Loucy (cell line): ENCODE measurements at regions not wholly inside any gene's neighbourhood (a gene's known extent, or its start where the extent isn't known, plus 50 kb on each side); places are given as distances from the start of the nearest gene placed in this dataset.
"Not testable (repeated sequence)": the region's sequence is repeated elsewhere in the genome, so short reads cannot be mapped to it uniquely, and the experiment has no call there.

Experiments
- H2AFZ ChIP-seq: fragments of 200-600 bp; sonication (generic); 2 replicates; pipeline ENCODE4 v1.6.0; 2016; ENCODE audit warnings: antibody characterized with exemption, mild to moderate bottlenecking, low read length, moderate library complexity
- H3F3A ChIP-seq: fragments of 200-600 bp; 2 replicates; pipeline ENCODE4 v1.6.0; 2016; ENCODE audit warnings: antibody characterized with exemption, low read depth, mild to moderate bottlenecking
- H3K27me3 ChIP-seq: fragments of 200-600 bp; sonication (generic); 2 replicates; pipeline ENCODE4 v1.6.1; 2014; ENCODE audit warnings: low read length, mild to moderate bottlenecking; ENCODE audit not compliant: insufficient read depth, poor library complexity, severe bottlenecking
- H3K36me3 ChIP-seq: fragments of 200-600 bp; sonication (generic); 2 replicates; pipeline ENCODE4 v1.6.1; 2016; ENCODE audit warnings: low read length; ENCODE audit not compliant: insufficient read depth
- H3K4me1 ChIP-seq: fragments of 200-600 bp; sonication (generic); 2 replicates; pipeline ENCODE4 v1.5.1; 2014; ENCODE audit warnings: low read length, mild to moderate bottlenecking; ENCODE audit not compliant: insufficient read depth, poor library complexity, severe bottlenecking
- H3K4me2 ChIP-seq: fragments of 200-600 bp; sonication (generic); 2 replicates; pipeline ENCODE4 v1.6.0; 2014; ENCODE audit warnings: antibody characterized with exemption, low read length, low read depth, mild to moderate bottlenecking; ENCODE audit not compliant: poor library complexity, severe bottlenecking
- H3K4me3 ChIP-seq: fragments of 200-600 bp; sonication (generic); 2 replicates; pipeline ENCODE4 v1.5.1; 2014; ENCODE audit warnings: low read length, mild to moderate bottlenecking, mixed read lengths; ENCODE audit not compliant: poor library complexity, severe bottlenecking
- H3K79me2 ChIP-seq: fragments of 200-600 bp; sonication (generic); 2 replicates; pipeline ENCODE4 v1.6.1; 2014; ENCODE audit warnings: low read length; ENCODE audit not compliant: insufficient read depth
- H3K9ac ChIP-seq: fragments of 200-600 bp; sonication (generic); 2 replicates; pipeline ENCODE4 v1.6.0; 2014; ENCODE audit warnings: mild to moderate bottlenecking, low read depth, low read length, moderate library complexity; ENCODE audit not compliant: poor library complexity, severe bottlenecking
- H3K9me2 ChIP-seq: fragments of 200-600 bp; sonication (generic); replicated peaks from 2 replicates; pipeline ENCODE4 v1.6.1; 2016; ENCODE audit warnings: low read depth, low read length, mixed read lengths
- H3K9me3 ChIP-seq: fragments of 200-600 bp; sonication (generic); 2 replicates; pipeline ENCODE4 v1.6.1; 2014; ENCODE audit warnings: mild to moderate bottlenecking, antibody characterized with exemption, low read length, low read depth; ENCODE audit not compliant: insufficient read depth
- H4K20me1 ChIP-seq: fragments of 200-600 bp; sonication (generic); 2 replicates; pipeline ENCODE4 v1.6.0; 2014; ENCODE audit warnings: antibody characterized with exemption, low read length, mild to moderate bottlenecking; ENCODE audit not compliant: insufficient read depth, poor library complexity, severe bottlenecking
- CTCF ChIP-seq: fragments of 200-600 bp; sonication (generic); conservative IDR thresholded peaks from 2 replicates; pipeline ENCODE4 v1.5.1; 2014; ENCODE audit warnings: mild to moderate bottlenecking, antibody characterized with exemption, low read length
- EZH2phosphoT487 ChIP-seq: fragments of 200-600 bp; IDR thresholded peaks from 2 replicates; pipeline ENCODE4 v1.6.1; 2018; ENCODE audit warnings: antibody characterized with exemption, mild to moderate bottlenecking, moderate library complexity, borderline replicate concordance

- H3K9me2 ChIP-seq: no peaks in the 10 kb centered on the region
- H4K20me1 ChIP-seq: no peaks in the 10 kb centered on the region
- H3F3A ChIP-seq: no peaks in the 10 kb centered on the region
- no peaks in the 10 kb centered on the region for H3K4me1 ChIP-seq
- no peak overlapping the region for H3K9ac ChIP-seq
- H3K9me3 ChIP-seq: no peaks in the 10 kb centered on the region
- no peak overlapping the region for H3K4me2 ChIP-seq
- no peaks in the 10 kb centered on the region for H3K36me3 ChIP-seq
- no peaks in the 10 kb centered on the region for H3K79me2 ChIP-seq
- H3K27me3 ChIP-seq: no peaks in the 10 kb centered on the region
- H2AFZ ChIP-seq: no peak overlapping the region
- H3K4me3 ChIP-seq: no peak overlapping the region
- TF ChIP-seq CTCF (no peak), EZH2phosphoT487 (no peak)
Measured at GRCh38 chr5:23437011-23437410, 70.4 kb upstream of the PRDM9 start.

GRCh38 chr5:23433534-23434315 lies 73.7 kb upstream of the PRDM9 start:
- H3K27me3 ChIP-seq: no peaks in the 10 kb centered on the region
- no peak overlapping the region for H3K4me2 ChIP-seq
- no peaks in the 10 kb centered on the region for H3K4me1 ChIP-seq
- no peaks in the 10 kb centered on the region for H3F3A ChIP-seq
- no peak overlapping the region for H2AFZ ChIP-seq
- no peaks in the 10 kb centered on the region for H3K79me2 ChIP-seq
- H3K9me3 ChIP-seq: no peaks in the 10 kb centered on the region
- no peaks in the 10 kb centered on the region for H4K20me1 ChIP-seq
- H3K9me2 ChIP-seq: no peaks in the 10 kb centered on the region
- TF ChIP-seq CTCF (no peak), EZH2phosphoT487 (no peak)
- H3K4me3 ChIP-seq: no peak overlapping the region
- H3K9ac ChIP-seq: no peak overlapping the region
- no peaks in the 10 kb centered on the region for H3K36me3 ChIP-seq

- peaks cover 3% of the 10 kb centered on the region; the same call in 1 of the 2 replicates for H3K9me3 ChIP-seq
- H2AFZ ChIP-seq: no peak overlapping the region
- TF ChIP-seq EZH2phosphoT487 (no peak), CTCF (no peak)
- H3F3A ChIP-seq: no peaks in the 10 kb centered on the region
- no peaks in the 10 kb centered on the region for H4K20me1 ChIP-seq
- no peaks in the 10 kb centered on the region for H3K79me2 ChIP-seq
- no peak overlapping the region for H3K4me3 ChIP-seq
- H3K9ac ChIP-seq: no peak overlapping the region
- H3K4me2 ChIP-seq: no peak overlapping the region
- H3K27me3 ChIP-seq: no peaks in the 10 kb centered on the region
- no peaks in the 10 kb centered on the region for H3K4me1 ChIP-seq
- no peaks in the 10 kb centered on the region for H3K9me2 ChIP-seq
- H3K36me3 ChIP-seq: no peaks in the 10 kb centered on the region
Measured at GRCh38 chr5:23428705-23429104, 78.7 kb upstream of the PRDM9 start.

- H3K79me2 ChIP-seq, H3K4me1 ChIP-seq, H3K9me3 ChIP-seq, H3K4me3 ChIP-seq, H2AFZ ChIP-seq, H3K4me2 ChIP-seq, H3K9me2 ChIP-seq, H3F3A ChIP-seq, H3K36me3 ChIP-seq, H3K27me3 ChIP-seq, H4K20me1 ChIP-seq, H3K9ac ChIP-seq: not testable (repeated sequence)
Measured at GRCh38 chr5:23420214-23420613, 87.2 kb upstream of the PRDM9 start.
